Renal cortical epithelial cell (primary cell): ENCODE measurements at regions not wholly inside any gene's neighbourhood (a gene's known extent, or its start where the extent isn't known, plus 50 kb on each side); places are given as distances from the start of the nearest gene placed in this dataset.

ENCODE experiments used
- DNase-seq: peaks from one replicate; pipeline ENCODE4 v3.0.0-alpha.2; 2011; ENCODE audit warnings: low read depth

- DNase-seq, result no peak
Observed at GRCh38 chr1:98292994-98293393, 368.5 kb upstream of the SNX7 start.

- DNase-seq, result no peak
Observed at GRCh38 chr1:98289311-98289710, 368.5 kb upstream of the DPYD start.

GRCh38 chr1:98288494-98288893 lies 367.7 kb upstream of the DPYD start:
- no peak for DNase-seq

GRCh38 chr1:98287626-98288025 lies 366.8 kb upstream of the DPYD start:
- DNase-seq, result no peak

GRCh38 chr1:98286656-98287055 lies 365.8 kb upstream of the DPYD start:
- DNase-seq, result no peak

- DNase-seq, result peak; percentile 87
Observed at GRCh38 chr1:98285286-98285685, 364.5 kb upstream of the DPYD start.

GRCh38 chr1:98280049-98280448 lies 359.2 kb upstream of the DPYD start:
- no peak for DNase-seq

- peak; percentile 28 for DNase-seq
Observed at GRCh38 chr1:98278055-98278454, 357.2 kb upstream of the DPYD start.

- peak; percentile 91 for DNase-seq
Observed at GRCh38 chr1:98277118-98277517, 356.3 kb upstream of the DPYD start.

- no peak for DNase-seq
Observed at GRCh38 chr1:98276514-98276913, 355.7 kb upstream of the DPYD start.

GRCh38 chr1:98268316-98268715 lies 347.5 kb upstream of the DPYD start:
- DNase-seq, result no peak

GRCh38 chr1:98267423-98267822 lies 346.6 kb upstream of the DPYD start:
- DNase-seq, result no peak

- peak; percentile 31 for DNase-seq
Observed at GRCh38 chr1:98264727-98265126, 343.9 kb upstream of the DPYD start.

- DNase-seq, result no peak
Observed at GRCh38 chr1:98260839-98261238, 340.0 kb upstream of the DPYD start.

- DNase-seq, result peak; percentile 92
Observed at GRCh38 chr1:98260412-98260811, 339.6 kb upstream of the DPYD start.

- DNase-seq, result no peak
Observed at GRCh38 chr1:98256700-98257099, 335.9 kb upstream of the DPYD start.

- DNase-seq, result no peak
Observed at GRCh38 chr1:98253145-98253544, 332.3 kb upstream of the DPYD start.

- no peak for DNase-seq
Observed at GRCh38 chr1:98251497-98251896, 330.7 kb upstream of the DPYD start.

GRCh38 chr1:98232678-98233077 lies 311.8 kb upstream of the DPYD start:
- no peak for DNase-seq

GRCh38 chr1:98222706-98223105 lies 301.9 kb upstream of the DPYD start:
- no peak for DNase-seq

GRCh38 chr1:98221923-98222322 lies 301.1 kb upstream of the DPYD start:
- no peak for DNase-seq

- no peak for DNase-seq
Observed at GRCh38 chr1:98217601-98218000, 296.8 kb upstream of the DPYD start.

GRCh38 chr1:98216304-98216703 lies 295.5 kb upstream of the DPYD start:
- no peak for DNase-seq

GRCh38 chr1:98211271-98211845 lies 290.5 kb upstream of the DPYD start:
- peak; percentile 17 for DNase-seq

GRCh38 chr1:98210563-98210962 lies 289.7 kb upstream of the DPYD start:
- DNase-seq, result no peak
